ENCODE measurements at regions not wholly inside any gene's neighbourhood (a gene's known extent, or its start where the extent isn't known, plus 50 kb on each side); places are given as distances from the start of the nearest gene placed in this dataset.

- DNase-seq = no peak
These were observed 291.2 kb upstream of the TBC1D5 start for GRCh38 chr3:18033581-18034108.

- DNase-seq = no peak
These were observed 288.0 kb upstream of the TBC1D5 start for GRCh38 chr3:18030371-18030870.

- no peak for DNase-seq
These were observed 284.9 kb upstream of the TBC1D5 start for GRCh38 chr3:18027161-18027939.

- DNase-seq = no peak
These were observed 282.3 kb upstream of the TBC1D5 start for GRCh38 chr3:18024715-18025114.

- DNase-seq = no peak
These were observed 276.7 kb upstream of the TBC1D5 start for GRCh38 chr3:18019161-18019495.

- DNase-seq = no peak
These were observed 276.2 kb upstream of the TBC1D5 start for GRCh38 chr3:18018491-18019160.

- DNase-seq = no peak
These were observed 273.9 kb upstream of the TBC1D5 start for GRCh38 chr3:18016366-18016765.

GRCh38 chr3:18012933-18013332, 270.5 kb upstream of the TBC1D5 start:
- no peak for DNase-seq

- DNase-seq = no peak
These were observed 270.0 kb upstream of the TBC1D5 start for GRCh38 chr3:18012436-18012835.

- DNase-seq = no peak
These were observed 269.0 kb upstream of the TBC1D5 start for GRCh38 chr3:18011387-18011786.

GRCh38 chr3:18010001-18010400, 267.6 kb upstream of the TBC1D5 start:
- no peak for DNase-seq

GRCh38 chr3:18008706-18009368, 266.4 kb upstream of the TBC1D5 start:
- no peak for DNase-seq

GRCh38 chr3:18007980-18008379, 265.5 kb upstream of the TBC1D5 start:
- no peak for DNase-seq

GRCh38 chr3:17995769-17996168, 253.3 kb upstream of the TBC1D5 start:
- DNase-seq = no peak

- DNase-seq = no peak
These were observed 251.7 kb upstream of the TBC1D5 start for GRCh38 chr3:17994167-17994566.

- DNase-seq = no peak
These were observed 248.0 kb upstream of the TBC1D5 start for GRCh38 chr3:17990390-17990789.

GRCh38 chr3:17986348-17986816, 244.0 kb upstream of the TBC1D5 start:
- DNase-seq = no peak

GRCh38 chr3:17985658-17986347, 243.4 kb upstream of the TBC1D5 start:
- DNase-seq = peak; percentile 62

- peak; percentile 98 for DNase-seq
These were observed 240.7 kb upstream of the TBC1D5 start for GRCh38 chr3:17983106-17983505.

- DNase-seq = no peak
These were observed 239.9 kb upstream of the TBC1D5 start for GRCh38 chr3:17982211-17982880.

GRCh38 chr3:17980863-17981262, 238.4 kb upstream of the TBC1D5 start:
- no peak for DNase-seq

- peak; percentile 60 for DNase-seq
These were observed 237.5 kb upstream of the TBC1D5 start for GRCh38 chr3:17979911-17980310.

All from GDM1 (cell line).